ENCODE measurements at regions not wholly inside any gene's neighbourhood (a gene's known extent, or its start where the extent isn't known, plus 50 kb on each side); places are given as distances from the start of the nearest gene placed in this dataset.
"Not testable (repeated sequence)": the region's sequence is repeated elsewhere in the genome, so short reads cannot be mapped to it uniquely, and the experiment has no call there.

DNA sequence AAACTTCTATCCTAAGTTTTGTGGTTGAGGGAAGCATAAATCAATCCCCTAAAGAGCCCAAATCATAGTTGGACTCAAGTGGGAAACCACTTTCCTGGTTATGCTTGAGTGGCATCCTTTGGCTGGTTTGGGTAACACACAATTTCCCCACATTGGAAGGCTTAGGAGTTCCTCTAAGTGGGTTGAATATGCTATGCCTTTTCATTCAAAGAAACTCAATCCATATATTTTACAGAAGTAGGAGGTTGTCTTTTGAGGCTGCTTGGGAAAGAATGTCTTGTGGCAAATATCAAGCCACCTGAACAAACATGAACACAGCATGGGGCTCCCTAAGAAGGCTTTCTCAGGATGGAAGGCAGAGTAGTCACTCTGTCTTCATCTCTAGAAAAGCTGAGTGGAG, 121.1 kb downstream of the SPATA31D1 start:
- in situ Hi-C loops (cut with HindIII; ENCODE audit: low pct_unique_long_range_greater_than_20kb, low sequenced_read_pairs), result no loop called here
- no peak for DNase-seq (ENCODE audit: low read depth, low spot score)

DNA sequence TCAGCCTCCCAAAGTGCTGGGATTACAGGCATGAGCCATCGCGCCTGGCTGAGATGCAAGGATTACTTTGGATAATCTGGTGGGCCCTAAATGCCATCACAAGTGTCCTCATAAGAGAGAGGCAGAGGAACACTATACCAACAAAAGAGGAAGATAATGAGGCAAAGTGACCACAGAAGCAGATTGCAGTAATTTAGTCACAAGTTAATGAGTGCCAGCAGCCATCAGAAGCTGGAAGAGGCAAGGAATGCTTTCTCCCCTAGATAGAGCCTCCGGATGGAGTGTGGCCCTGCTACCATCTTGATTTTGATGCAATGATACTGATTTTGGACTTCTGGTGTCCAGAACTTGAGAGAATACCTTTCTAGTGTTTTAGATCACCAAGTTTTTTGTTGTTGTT, 122.3 kb downstream of the SPATA31D1 start:
- in situ Hi-C loops (cut with HindIII; ENCODE audit: low pct_unique_long_range_greater_than_20kb, low sequenced_read_pairs), result no loop called here
- DNase-seq (ENCODE audit: low read depth, low spot score), result no peak

DNA sequence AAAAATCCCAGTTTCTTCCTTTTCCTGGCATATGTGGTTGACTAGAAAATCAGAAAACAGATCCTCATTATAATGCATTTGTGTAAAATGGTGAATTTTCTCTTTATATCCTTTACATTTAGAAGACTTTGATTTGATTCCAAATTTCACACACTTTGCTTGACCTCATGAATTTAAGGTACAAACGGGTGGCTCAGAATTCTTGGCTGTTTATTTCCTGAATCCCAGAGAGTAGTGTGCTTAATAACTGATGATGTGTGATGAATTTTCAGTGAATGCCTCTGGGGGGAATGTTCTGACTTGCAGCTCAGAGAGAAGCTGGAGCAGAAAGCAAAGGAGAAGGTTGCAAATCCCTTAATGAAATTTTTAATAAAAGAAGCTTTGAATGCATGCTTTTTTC, 126.8 kb downstream of the SPATA31D1 start:
- no peak for DNase-seq (ENCODE audit: low read depth, low spot score)
- in situ Hi-C loops (cut with HindIII; ENCODE audit: low pct_unique_long_range_greater_than_20kb, low sequenced_read_pairs), result no loop called here

DNA sequence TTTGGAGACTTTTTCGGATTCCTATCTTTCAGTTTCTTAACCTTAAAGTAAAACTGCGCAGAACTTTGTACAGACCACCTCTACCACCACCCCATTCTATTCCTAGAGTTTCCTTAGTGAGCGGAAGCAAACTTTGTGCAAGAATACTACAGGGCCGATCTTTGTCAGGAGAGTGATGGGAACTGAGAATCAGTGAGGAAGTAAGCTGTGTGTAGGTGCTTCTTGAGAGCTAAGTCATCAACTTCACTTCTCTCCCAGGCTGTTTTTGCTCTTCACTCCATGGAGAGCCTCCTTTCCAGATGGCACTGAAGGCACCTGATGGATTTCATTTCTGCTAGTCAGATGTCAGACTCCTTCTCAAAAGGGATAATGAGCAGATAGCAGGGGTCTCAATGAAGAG, 127.3 kb downstream of the SPATA31D1 start:
- in situ Hi-C loops (cut with HindIII; ENCODE audit: low pct_unique_long_range_greater_than_20kb, low sequenced_read_pairs), result no loop called here
- DNase-seq (ENCODE audit: low read depth, low spot score), result no peak

DNA sequence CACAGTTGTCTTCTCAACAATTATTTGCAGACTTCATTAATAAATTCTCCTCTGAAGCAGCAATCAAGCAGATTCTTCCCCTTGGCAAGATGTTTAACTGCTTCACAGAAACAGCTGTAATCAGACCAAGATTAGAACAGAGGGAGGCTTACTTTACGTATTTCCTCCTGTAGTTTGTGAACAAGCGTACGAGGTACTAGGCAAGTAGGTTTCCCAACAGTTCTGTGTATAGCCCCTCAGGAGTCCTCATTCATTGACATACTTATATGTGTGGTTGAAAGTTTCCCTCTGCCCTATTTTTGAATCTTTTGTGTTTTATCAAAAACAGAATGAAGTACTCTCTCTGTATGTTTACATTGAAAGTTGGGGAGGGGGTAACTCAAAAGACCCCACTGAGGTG, 128.0 kb downstream of the SPATA31D1 start:
- in situ Hi-C loops (cut with HindIII; ENCODE audit: low pct_unique_long_range_greater_than_20kb, low sequenced_read_pairs), result no loop called here
- no peak for DNase-seq (ENCODE audit: low read depth, low spot score)

DNA sequence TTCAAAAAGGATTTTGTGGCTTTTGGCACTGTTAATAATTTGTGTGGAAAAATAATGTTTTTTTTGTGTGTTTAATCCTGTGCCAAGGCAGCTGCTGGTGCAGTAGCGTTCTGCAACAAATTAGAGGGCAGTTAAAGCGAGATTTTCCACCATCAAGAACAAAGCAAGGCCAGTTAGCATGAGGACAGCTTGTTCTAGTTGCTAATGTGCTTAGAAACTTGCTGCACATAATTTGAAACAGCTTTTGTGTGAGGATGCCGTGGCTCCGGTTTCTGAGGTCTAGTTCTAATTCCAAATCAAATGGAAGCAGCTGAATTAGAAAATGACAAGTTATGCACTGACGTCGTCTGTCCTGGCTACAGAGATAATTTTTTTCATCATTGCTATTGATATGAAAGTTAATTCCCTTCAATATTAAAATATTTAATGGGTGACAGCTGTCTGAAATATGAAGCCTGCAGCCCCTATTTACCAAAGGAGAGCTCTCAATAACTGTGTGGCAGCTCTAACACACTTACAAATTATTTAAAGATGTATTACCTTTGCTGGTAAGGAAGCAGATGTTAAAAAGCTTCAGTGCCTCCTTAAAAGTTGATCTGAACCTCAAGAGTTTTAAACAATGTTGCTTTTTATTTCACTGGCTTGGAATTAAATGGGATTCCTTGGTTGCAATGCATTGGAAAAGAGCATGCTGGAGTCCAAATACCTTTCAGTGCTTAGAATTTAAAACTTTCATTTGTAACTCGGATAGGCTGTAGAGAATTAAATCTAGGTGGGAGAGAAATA, 128.6 kb downstream of the SPATA31D1 start:
- DNase-seq (ENCODE audit: low read depth, low spot score), result no peak
- in situ Hi-C loops (cut with HindIII; ENCODE audit: low pct_unique_long_range_greater_than_20kb, low sequenced_read_pairs), result no loop called here

DNA sequence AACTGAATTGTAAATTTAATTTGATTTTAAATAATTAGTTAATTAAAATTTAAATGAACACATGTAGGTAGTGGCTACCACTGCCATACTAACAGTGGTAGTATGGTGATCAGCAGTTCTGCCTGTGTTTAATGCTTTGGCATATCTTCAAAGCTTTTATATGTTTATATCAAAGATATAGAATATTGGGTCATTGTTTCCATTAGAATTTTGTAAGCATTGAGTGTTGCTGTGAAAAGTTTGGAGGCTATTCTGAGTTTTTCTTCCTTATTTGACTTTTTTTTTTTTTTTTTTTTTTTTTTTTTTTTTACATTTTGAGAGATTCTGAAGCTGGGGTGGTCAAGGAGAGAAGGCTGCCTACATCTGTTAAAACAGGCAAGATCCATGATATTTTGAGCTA, 134.2 kb downstream of the SPATA31D1 start:
- in situ Hi-C loops (cut with HindIII; ENCODE audit: low pct_unique_long_range_greater_than_20kb, low sequenced_read_pairs), result no loop called here
- no peak for DNase-seq (ENCODE audit: low read depth, low spot score)

DNA sequence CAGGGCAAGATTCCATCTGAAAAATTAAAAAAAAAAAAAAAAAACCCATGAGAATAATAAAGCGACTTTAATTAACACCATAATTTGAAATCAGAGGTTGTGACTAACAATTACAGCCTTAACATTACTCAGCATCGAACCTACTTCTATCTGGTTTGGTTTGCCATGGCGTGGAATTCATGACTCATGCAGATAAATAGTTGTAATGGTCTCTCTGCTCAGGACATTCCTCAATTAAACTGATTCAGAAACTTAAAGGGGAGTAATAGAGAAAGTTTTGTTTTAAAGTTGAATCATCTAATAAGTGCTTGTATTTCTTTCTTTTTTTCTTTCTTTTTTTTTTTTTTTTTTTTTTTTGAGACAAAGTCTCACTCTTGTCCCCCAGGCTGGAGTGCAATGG, 135.5 kb downstream of the SPATA31D1 start:
- in situ Hi-C loops (cut with HindIII; ENCODE audit: low pct_unique_long_range_greater_than_20kb, low sequenced_read_pairs), result no loop called here
- no peak for DNase-seq (ENCODE audit: low read depth, low spot score)

DNA sequence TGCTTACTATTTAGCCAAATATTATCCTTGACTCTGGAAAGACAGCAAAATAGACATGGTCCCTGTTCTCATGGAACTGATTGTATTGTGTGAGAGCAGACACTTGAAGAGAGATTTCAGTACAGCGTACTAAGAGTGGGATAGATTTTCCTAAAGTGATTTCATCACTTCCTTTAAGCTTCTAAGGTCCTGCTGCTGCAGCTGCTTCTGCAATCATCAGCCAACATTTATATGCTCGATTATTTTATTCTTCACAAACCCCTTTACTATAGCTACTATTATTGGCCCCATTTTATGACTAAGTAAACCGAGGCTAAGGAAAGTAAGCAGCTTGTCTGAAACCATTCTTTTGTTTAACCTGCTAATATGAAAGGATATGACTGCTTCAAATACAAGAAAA, 137.7 kb downstream of the SPATA31D1 start:
- in situ Hi-C loops (cut with HindIII; ENCODE audit: low pct_unique_long_range_greater_than_20kb, low sequenced_read_pairs), result no loop called here
- no peak for DNase-seq (ENCODE audit: low read depth, low spot score)

DNA sequence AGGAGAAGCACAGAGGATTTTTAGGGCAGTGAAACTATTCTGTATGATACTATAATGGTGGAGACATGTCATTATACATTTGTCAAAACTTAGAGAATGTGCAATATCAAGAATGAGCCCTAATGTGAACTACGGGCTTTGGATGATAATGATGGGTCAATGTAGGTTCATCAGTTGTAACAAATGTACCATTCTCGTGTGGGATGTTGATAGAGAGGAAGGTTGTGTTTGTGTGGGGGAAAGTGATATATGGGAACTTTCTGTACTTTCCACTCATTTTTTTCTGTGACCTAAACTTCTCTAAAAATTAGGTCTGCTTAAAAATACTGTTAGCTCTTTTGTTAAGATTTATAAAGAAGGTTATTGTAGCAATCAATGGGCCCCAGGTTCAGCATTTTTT, 138.9 kb downstream of the SPATA31D1 start:
- in situ Hi-C loops (cut with HindIII; ENCODE audit: low pct_unique_long_range_greater_than_20kb, low sequenced_read_pairs), result no loop called here
- no peak for DNase-seq (ENCODE audit: low read depth, low spot score)

DNA sequence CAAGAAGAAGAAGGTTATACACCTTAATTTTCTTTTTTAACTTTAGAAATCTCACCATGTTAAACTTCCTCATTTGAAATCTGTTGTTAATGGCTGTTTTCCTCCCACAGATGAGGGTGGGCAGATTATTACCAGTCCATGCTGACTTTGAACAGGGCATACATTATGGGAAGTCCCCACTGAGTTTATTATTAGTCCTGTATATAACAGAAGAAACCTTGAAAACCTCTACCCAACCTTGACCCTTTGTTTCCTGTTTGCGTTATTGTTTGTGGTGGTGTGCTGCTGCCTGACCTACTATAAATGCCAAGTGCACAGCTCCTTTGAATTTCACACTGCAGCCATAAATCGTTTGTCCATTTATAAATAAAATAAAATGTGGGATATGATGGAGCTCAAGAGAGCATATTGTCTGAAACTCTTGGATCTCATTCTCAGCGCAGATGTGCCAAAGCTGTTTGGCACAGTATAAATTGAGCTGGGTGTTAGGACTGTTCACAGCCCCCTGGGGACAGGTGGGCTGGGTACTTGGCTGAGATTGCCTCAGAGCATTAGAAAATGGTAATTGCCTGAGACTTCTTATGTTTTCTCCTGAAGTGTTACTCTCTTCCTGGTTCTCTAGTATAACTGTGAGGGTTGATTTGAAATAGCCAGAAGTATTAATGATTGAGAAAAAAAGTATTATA, 139.6 kb downstream of the SPATA31D1 start:
- in situ Hi-C loops (cut with HindIII; ENCODE audit: low pct_unique_long_range_greater_than_20kb, low sequenced_read_pairs), result no loop called here
- no peak for DNase-seq (ENCODE audit: low read depth, low spot score)

DNA sequence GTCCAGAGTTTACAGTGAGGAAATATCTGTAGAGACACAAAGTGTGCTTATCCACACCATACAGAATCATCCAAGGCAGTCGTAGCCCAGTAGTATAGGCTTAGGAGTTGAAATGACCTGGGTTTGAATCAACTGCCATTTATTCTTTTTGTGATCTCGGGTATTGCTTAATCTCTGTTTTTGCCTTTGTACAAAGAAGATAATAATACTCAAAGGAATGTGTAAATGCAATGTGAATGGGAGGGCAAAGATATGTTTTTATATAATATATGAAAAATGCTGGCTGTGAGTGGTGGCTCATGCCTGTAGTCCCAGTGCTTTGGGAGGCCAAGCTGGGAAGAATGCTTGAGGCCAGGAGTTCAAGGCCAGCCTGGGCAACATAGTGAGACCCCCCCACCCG, 141.1 kb downstream of the SPATA31D1 start:
- in situ Hi-C loops (cut with HindIII; ENCODE audit: low pct_unique_long_range_greater_than_20kb, low sequenced_read_pairs), result no loop called here
- DNase-seq (ENCODE audit: low read depth, low spot score), result no peak

DNA sequence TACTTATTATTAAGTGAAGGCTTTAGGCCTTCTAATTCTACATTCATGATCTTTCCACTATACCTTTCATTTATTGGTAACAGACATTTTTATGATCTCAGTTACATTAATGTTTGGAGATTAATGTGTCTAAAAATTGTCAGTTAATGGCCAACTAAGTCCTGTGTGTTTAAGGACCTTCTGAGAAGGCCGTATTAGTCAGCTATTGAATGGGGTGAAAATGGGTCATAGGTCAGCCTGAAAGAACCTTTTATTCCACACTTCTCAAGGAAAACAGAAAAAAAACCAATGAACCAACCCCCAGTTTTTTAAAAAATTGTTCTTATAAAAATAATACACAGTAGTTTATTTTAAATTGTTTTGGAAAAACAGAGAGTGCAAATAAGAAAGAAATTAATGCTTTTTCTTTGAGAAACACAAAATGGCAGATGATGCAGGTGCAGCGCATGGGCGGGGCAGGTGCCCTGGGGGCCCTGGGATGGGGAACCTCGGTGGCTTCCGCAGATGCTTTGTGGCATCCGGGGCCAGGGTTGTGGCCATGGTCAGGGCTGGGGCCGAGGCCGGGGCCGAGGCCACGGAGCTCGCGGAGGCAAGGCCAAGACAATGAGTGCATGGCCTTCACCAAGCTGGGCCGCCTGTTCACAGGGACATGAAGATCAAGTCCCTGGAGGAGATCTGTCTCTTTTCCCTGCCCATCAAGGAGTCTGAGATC, 141.9 kb downstream of the SPATA31D1 start:
- DNase-seq (ENCODE audit: low read depth, low spot score), result no peak
- in situ Hi-C loops (cut with HindIII; ENCODE audit: low pct_unique_long_range_greater_than_20kb, low sequenced_read_pairs), result no loop called here

DNA sequence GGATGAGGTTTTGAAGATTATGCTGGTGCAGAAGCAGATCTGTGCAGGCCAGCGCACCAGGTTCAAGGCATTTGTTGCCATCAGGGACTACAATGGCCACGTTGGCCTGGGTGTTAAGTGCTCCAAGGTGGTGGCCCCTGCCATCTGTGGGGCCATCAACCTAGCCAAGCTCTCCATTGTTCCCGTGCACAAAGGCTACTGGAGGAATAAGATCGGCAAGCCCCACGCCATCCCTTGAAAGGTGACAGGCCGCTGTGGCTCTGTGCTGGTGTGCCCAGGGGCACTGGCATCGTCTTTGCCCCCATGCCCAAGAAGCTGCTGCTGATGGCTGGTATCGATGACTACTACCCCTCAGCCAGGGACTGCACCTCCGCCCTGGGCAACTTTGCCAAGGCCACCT, 142.5 kb downstream of the SPATA31D1 start:
- in situ Hi-C loops (cut with HindIII; ENCODE audit: low pct_unique_long_range_greater_than_20kb, low sequenced_read_pairs), result no loop called here
- DNase-seq (ENCODE audit: low read depth, low spot score), result no peak

DNA sequence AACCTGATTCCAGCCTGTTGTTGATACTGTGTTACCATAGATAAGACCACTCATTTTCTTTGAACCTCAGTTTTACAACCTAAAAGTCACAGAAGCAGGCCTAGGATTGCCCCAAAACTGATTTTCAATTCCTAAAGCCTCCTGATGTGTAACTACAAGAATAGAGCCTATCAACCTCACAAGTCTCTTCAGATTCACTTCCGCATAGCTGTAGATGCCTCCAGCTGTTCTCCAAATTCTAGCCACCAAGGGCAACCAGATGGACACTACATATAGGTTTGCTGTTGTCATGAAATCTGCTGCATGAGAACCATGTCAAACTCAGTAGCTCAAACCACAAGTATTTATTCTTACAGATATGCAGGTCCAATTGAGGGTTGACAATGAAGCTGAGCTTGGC, 143.5 kb downstream of the SPATA31D1 start:
- DNase-seq (ENCODE audit: low read depth, low spot score), result no peak
- in situ Hi-C loops (cut with HindIII; ENCODE audit: low pct_unique_long_range_greater_than_20kb, low sequenced_read_pairs), result no loop called here

DNA sequence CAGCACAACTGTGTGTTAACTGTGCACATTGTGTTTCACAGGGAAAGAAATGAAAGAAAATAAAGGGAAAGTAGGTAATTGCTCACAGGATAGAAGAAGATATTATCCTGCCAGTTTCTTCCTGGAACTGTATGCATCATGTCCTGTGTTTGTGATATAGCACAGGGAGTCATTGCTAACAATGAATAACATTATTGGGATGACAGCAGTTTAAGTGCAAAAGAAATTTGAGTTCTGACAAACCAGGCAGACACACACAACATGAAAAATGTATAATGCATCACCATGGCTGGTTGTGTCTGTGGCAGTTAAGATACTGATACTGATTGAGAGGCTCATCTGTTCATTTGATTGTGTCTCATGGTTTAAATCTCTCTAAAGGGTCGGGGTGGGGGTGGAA, 145.4 kb downstream of the SPATA31D1 start:
- in situ Hi-C loops (cut with HindIII; ENCODE audit: low pct_unique_long_range_greater_than_20kb, low sequenced_read_pairs), result no loop called here
- DNase-seq (ENCODE audit: low read depth, low spot score), result no peak

DNA sequence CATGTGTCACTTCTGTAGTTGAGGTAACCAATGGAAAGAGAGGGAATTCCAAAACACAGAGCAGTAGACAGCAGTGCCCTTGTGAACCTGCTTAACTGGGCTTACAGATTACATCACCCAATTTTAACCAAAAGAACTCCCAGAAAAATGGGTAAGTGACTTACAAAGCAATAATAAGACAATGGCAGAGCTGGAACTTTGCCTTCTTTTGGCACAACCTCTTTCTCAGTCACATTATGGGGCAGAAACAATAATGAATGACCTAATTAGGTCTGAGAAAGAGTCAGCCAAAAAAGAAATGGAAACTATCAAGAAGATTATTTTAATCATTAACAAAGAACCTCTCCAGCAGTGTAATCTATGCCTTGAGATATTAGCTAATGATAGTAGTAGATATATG, 146.5 kb downstream of the SPATA31D1 start:
- in situ Hi-C loops (cut with HindIII; ENCODE audit: low pct_unique_long_range_greater_than_20kb, low sequenced_read_pairs), result no loop called here
- no peak for DNase-seq (ENCODE audit: low read depth, low spot score)

DNA sequence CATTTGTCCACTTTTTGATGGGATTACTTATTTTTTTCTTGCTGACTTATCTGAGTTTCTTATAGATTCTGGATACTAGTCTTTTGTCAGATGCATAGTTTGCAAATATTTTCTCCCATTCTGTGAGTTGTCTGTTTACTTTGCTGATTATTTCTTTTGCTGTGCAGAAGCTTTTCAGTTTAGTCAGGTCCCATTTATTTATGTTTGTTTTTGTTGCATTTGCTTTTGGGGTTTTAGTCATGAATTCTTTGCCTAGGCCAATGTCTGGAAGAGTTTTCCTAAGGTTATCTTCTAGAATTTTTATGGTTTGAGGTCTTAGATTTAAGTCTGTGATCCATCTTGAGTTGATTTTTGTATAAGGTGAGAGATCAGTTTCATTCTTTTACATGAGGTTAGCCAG, 149.5 kb downstream of the SPATA31D1 start:
- in situ Hi-C loops (cut with HindIII; ENCODE audit: low pct_unique_long_range_greater_than_20kb, low sequenced_read_pairs); DNase-seq (ENCODE audit: low read depth, low spot score): not testable (repeated sequence)

DNA sequence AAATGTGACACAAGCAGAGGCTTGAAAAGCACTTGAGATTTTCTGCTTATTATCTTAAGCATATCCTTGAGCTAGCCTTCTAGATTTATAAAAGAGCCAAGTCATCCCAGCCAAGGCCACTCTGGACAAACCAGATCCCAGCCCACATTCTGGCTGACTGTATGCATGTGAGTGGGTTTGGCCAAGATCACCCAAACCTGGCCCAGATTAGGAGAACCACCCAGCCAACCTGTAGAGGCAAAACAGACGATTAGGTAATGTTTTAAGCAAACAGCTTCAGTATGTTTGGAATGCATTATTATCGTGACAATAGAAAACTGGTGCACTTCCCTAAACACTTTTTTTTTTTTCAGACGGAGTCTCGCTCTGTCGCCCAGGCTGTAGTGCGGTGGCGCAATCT, 151.9 kb downstream of the SPATA31D1 start:
- in situ Hi-C loops (cut with HindIII; ENCODE audit: low pct_unique_long_range_greater_than_20kb, low sequenced_read_pairs), result no loop called here
- DNase-seq (ENCODE audit: low read depth, low spot score), result no peak
